A549 (cell line): ENCODE measurements at regions not wholly inside any gene's neighbourhood (a gene's known extent, or its start where the extent isn't known, plus 50 kb on each side); places are given as distances from the start of the nearest gene placed in this dataset.

Experiments used
- ATAC-seq, 2 experiments: fragments of 200-7000 bp in 1 of 2; fragments of >200 bp in 1 of 2; cut with Nextera tagmentation in 1 of 2; cut with Tn5 transposase in 1 of 2; 3 replicates each; pipeline versions ENCODE4 v1.8.0 to v1.9.1; 2018 to 2020; ENCODE audit warnings: mild to moderate bottlenecking in 1 of 2, moderate library complexity in 1 of 2
- CTCF ChIA-PET: fragments of 300-600 bp; sonication (Branson Sonifier 250); formaldehyde crosslinking; extraction: SDS; loops from one replicate; lab custom pipeline; 2021; ENCODE audit warnings: antibody characterized with exemption, inconsistent platforms; lab: Yijun Ruan, JAX
- POLR2A ChIA-PET: fragments of 350-600 bp; formaldehyde crosslinking; extraction: SDS; loops from one replicate; lab custom pipeline; 2021; ENCODE audit warnings: antibody characterized with exemption, inconsistent platforms; lab: Yijun Ruan, JAX
- DNase-seq, 2 experiments: peaks; one replicate each; pipeline versions ENCODE4 v3.0.0 to v3.0.0-alpha.2; 2011 to 2016; ENCODE audit warnings: low read depth in 1 of 2, low spot score in 1 of 2
- FAIRE-seq: peaks from 2 replicates; lab custom pipeline; 2011; peaks lifted over from hg19 to GRCh38; lab: Jason Lieb, UNC
- H3K27ac ChIP-seq, 2 experiments: fragments of >200 bp; sonication (Bioruptor Twin); formaldehyde crosslinking; 3 replicates each; pipeline ENCODE4 v1.5.1; 2016 to 2017
- H3K4me1 ChIP-seq: fragments of >200 bp; sonication (Bioruptor Twin); formaldehyde crosslinking; 3 replicates; pipeline ENCODE4 v1.6.1; 2016
- H3K4me2 ChIP-seq: fragments of >200 bp; sonication (Bioruptor Twin); formaldehyde crosslinking; 3 replicates; pipeline ENCODE4 v1.6.1; 2016
- H3K4me3 ChIP-seq: fragments of >200 bp; sonication (Bioruptor Twin); formaldehyde crosslinking; 3 replicates; pipeline ENCODE4 v1.5.1; 2016
- H3K9me3 ChIP-seq: fragments of >200 bp; sonication (Bioruptor Twin); formaldehyde crosslinking; 3 replicates; pipeline ENCODE4 v1.6.1; 2016
- CBX2 ChIP-seq: fragments of 200-600 bp; sonication (generic); IDR thresholded peaks from 2 replicates; pipeline ENCODE4 v1.6.1; 2016; ENCODE audit warnings: low read depth, mild to moderate bottlenecking, borderline replicate concordance
- CEBPB ChIP-seq, 2 experiments: fragments of >200 bp in 1 of 2; sonication (Bioruptor Twin) in 1 of 2; formaldehyde crosslinking in 1 of 2; IDR thresholded peaks; 2 replicates each; pipeline ENCODE4 v1.6.1; 2012 to 2016
- CHD2 ChIP-seq: fragments of 150-350 bp; IDR thresholded peaks from 2 replicates; pipeline ENCODE4 v1.6.1; 2014; ENCODE audit warnings: low read length; ENCODE audit not compliant: partially characterized antibody
- CHD4 ChIP-seq: fragments of 200-600 bp; sonication (generic); IDR thresholded peaks from 2 replicates; pipeline ENCODE4 v1.6.1; 2016; ENCODE audit warnings: antibody characterized with exemption, mild to moderate bottlenecking, borderline replicate concordance
- EHF ChIP-seq: fragments of 250-450 bp; sonication (Bioruptor Pico); IDR thresholded peaks from 2 replicates; pipeline ENCODE4 v1.5.0; 2020; ENCODE audit warnings: mild to moderate bottlenecking
- EP300 ChIP-seq, 2 experiments: fragments of >200 bp; sonication (Bioruptor Twin); formaldehyde crosslinking; IDR thresholded peaks; 2 replicates in 1 of 2; 3 replicates in 1 of 2; pipeline ENCODE4 v1.6.1; 2016 to 2017
- ESRRA ChIP-seq: fragments of 150-350 bp; IDR thresholded peaks from 2 replicates; pipeline ENCODE4 v1.6.1; 2014; ENCODE audit warnings: mild to moderate bottlenecking, low read length, borderline replicate concordance
- HEYL ChIP-seq: fragments of 250-450 bp; sonication (Bioruptor Pico); IDR thresholded peaks from 2 replicates; pipeline ENCODE4 v1.8.0; 2021; ENCODE audit warnings: mild to moderate bottlenecking, moderate library complexity
- HOXB13 ChIP-seq: fragments of 250-450 bp; sonication (Bioruptor Pico); IDR thresholded peaks from 2 replicates; pipeline ENCODE4 v1.5.0; 2020; ENCODE audit warnings: low read depth, mild to moderate bottlenecking, moderate library complexity
- HOXB5 ChIP-seq: fragments of 250-450 bp; sonication (Bioruptor Pico); IDR thresholded peaks from 2 replicates; pipeline ENCODE4 v1.5.0; 2020; ENCODE audit warnings: mild to moderate bottlenecking, moderate library complexity
- JUN ChIP-seq, 2 experiments: fragments of >200 bp; sonication (Bioruptor Twin); formaldehyde crosslinking; IDR thresholded peaks; 2 replicates in 1 of 2; 3 replicates in 1 of 2; pipeline ENCODE4 v1.6.1; 2016 to 2017
- JUNB ChIP-seq: fragments of >200 bp; sonication (Bioruptor Twin); formaldehyde crosslinking; IDR thresholded peaks from 2 replicates; pipeline ENCODE4 v1.6.1; 2016
- KDM1A ChIP-seq: fragments of 200-600 bp; sonication (generic); IDR thresholded peaks from 2 replicates; pipeline ENCODE4 v1.6.1; 2016; ENCODE audit warnings: low read depth, mild to moderate bottlenecking
- KDM5A ChIP-seq: fragments of 200-600 bp; sonication (generic); IDR thresholded peaks from 2 replicates; pipeline ENCODE4 v1.6.1; 2016; ENCODE audit warnings: antibody characterized with exemption, mild to moderate bottlenecking
- MAFK ChIP-seq: fragments of 450-650 bp; IDR thresholded peaks from 2 replicates; pipeline ENCODE4 v1.6.1; 2014; ENCODE audit not compliant: partially characterized antibody
- MAZ ChIP-seq: fragments of 150-350 bp; IDR thresholded peaks from 2 replicates; pipeline ENCODE4 v1.6.1; 2014; ENCODE audit warnings: antibody characterized with exemption, low read depth, low read length, borderline replicate concordance
- NPAS2 ChIP-seq: fragments of 250-450 bp; sonication (Bioruptor Pico); IDR thresholded peaks from 2 replicates; pipeline ENCODE4 v1.8.0; 2022; ENCODE audit warnings: mild to moderate bottlenecking, moderate library complexity, borderline replicate concordance
- NR3C1 ChIP-seq: fragments of >200 bp; sonication (Bioruptor Twin); formaldehyde crosslinking; IDR thresholded peaks from 3 replicates; pipeline ENCODE4 v1.6.1; 2017
- PHF8 ChIP-seq: fragments of 200-600 bp; sonication (generic); IDR thresholded peaks from 2 replicates; pipeline ENCODE4 v1.6.1; 2016; ENCODE audit warnings: low read depth, mild to moderate bottlenecking, antibody characterized with exemption, moderate library complexity, borderline replicate concordance
- POLR2A ChIP-seq: IDR thresholded peaks from 2 replicates; pipeline ENCODE4 v1.6.1; 2012; ENCODE audit warnings: mild to moderate bottlenecking, low read length
- POLR2AphosphoS2 ChIP-seq: conservative IDR thresholded peaks from 2 replicates; pipeline ENCODE4 v1.6.1; 2012; ENCODE audit warnings: low read length, improper control_type of control experiment, inconsistent platforms
- RARB ChIP-seq: fragments of 250-450 bp; sonication (Bioruptor Pico); IDR thresholded peaks from 2 replicates; pipeline ENCODE4 v1.8.0; 2021; ENCODE audit warnings: mild to moderate bottlenecking, moderate library complexity
- RCOR1 ChIP-seq: fragments of 150-350 bp; IDR thresholded peaks from 2 replicates; pipeline ENCODE4 v1.6.1; 2014; ENCODE audit warnings: antibody characterized with exemption, low read length, low read depth
- RFX5 ChIP-seq: fragments of 450-650 bp; IDR thresholded peaks from 2 replicates; pipeline ENCODE4 v1.7.1; 2014; ENCODE audit warnings: antibody characterized with exemption, mild to moderate bottlenecking, moderate library complexity
- SMC3 ChIP-seq: fragments of >200 bp; sonication (Bioruptor Twin); formaldehyde crosslinking; IDR thresholded peaks from 3 replicates; pipeline ENCODE4 v1.6.1; 2018; ENCODE audit warnings: inconsistent platforms
- TP53 ChIP-seq: fragments of 250-450 bp; sonication (Bioruptor Pico); IDR thresholded peaks from 2 replicates; pipeline ENCODE4 v1.5.0; 2021; ENCODE audit warnings: mild to moderate bottlenecking, moderate library complexity
- ZC3H11A ChIP-seq: fragments of 450-650 bp; IDR thresholded peaks from 2 replicates; pipeline ENCODE4 v1.6.1; 2014; ENCODE audit warnings: antibody characterized with exemption, mild to moderate bottlenecking
- WGBS: methylation state at CpG from one replicate; pipeline ENCODE4 v1.1.6; 2017; ENCODE audit errors: missing lambda C conversion rate; 5-methylcytosine and 5-hydroxymethylcytosine counted together
- TF ChIP-seq, protein P1 (sequence below): fragments of >200 bp; sonication (Bioruptor Twin); formaldehyde crosslinking; IDR thresholded peaks from 2 replicates; pipeline ENCODE4 v1.6.1; 2016
- TF ChIP-seq, protein P2 (sequence below): IDR thresholded peaks from 2 replicates; pipeline ENCODE4 v1.6.1; 2012; ENCODE audit warnings: low read depth, borderline replicate concordance
- TF ChIP-seq, protein P3 (sequence below): fragments of 450-650 bp; IDR thresholded peaks from 2 replicates; pipeline ENCODE4 v1.6.1; 2014; ENCODE audit warnings: antibody characterized with exemption

DNA sequence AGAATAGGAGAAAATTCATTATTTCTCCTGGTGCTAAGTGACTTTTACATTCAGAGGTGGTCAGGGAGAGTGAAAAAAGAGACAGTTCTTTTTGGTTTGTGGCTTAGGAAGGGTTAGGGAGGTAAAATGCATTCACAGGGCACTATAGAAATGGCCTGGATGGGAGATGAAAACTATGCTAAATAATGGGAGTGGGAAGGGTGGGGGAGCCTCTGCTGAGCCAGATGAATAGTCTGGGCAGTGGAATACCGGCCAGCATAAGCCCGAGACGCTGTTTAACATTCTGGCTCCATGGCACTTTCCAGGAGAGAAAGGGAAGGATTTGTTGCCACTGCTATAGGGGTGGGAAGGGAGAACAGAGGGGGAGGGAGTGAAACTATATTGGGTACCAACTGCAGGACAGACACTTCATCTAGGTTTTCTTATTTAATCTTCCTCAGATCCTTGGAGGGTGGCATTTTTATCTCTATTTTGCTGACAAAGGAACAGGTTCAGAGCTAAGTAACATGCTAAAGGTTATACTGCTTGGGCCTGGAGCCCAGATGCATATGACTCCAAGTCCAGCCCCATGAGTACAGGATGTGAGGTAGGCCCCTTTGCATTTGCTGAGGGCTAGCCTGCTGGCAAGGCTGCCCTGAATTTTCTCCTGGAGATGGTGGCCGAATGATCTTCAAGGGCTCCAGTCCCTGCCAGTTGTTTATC is 372.4 kb downstream of the CCSER2 start:
- no peak overlapping the region for H3K4me2 ChIP-seq
- POLR2A ChIA-PET = no interaction called here
- H3K27ac ChIP-seq = no peak overlapping the region
- CTCF ChIA-PET = interaction anchor here (1.0 to 1.9 kb wide), 2 partner anchors 88 to 161 kb away, joined by 4 to 5 read pairs; no protein-coding TSS in a partner anchor
- 0% methylated on average over 4 of the region's 4 CpGs for WGBS
- no peaks in the 10 kb centered on the region for H3K4me1 ChIP-seq
- FAIRE-seq = no peak
- TF ChIP-seq JUN (IDR thresholded peaks at IDR 0.05) = no peak
- no peak for TF ChIP-seq MAFK
- TF ChIP-seq, protein P1, sequence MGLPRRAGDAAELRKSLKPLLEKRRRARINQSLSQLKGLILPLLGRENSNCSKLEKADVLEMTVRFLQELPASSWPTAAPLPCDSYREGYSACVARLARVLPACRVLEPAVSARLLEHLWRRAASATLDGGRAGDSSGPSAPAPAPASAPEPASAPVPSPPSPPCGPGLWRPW = no peak
- TF ChIP-seq NR3C1 = no peak
- TF ChIP-seq JUNB = no peak
- TF ChIP-seq CHD2 = no peak
- no peak for TF ChIP-seq ESRRA
- TF ChIP-seq, protein P2, sequence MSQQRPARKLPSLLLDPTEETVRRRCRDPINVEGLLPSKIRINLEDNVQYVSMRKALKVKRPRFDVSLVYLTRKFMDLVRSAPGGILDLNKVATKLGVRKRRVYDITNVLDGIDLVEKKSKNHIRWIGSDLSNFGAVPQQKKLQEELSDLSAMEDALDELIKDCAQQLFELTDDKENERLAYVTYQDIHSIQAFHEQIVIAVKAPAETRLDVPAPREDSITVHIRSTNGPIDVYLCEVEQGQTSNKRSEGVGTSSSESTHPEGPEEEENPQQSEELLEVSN = no peak
- no peak for TF ChIP-seq RARB (CRISPR knock-in tag)
- no peak for TF ChIP-seq HOXB5 (CRISPR knock-in tag)
- TF ChIP-seq HEYL = no peak
- TF ChIP-seq, all 56 proteins: peak for 0
- ATAC-seq (no peak), DNase-seq (no peak)
- no peak overlapping the region for H3K4me3 ChIP-seq
- no peaks in the 10 kb centered on the region for H3K9me3 ChIP-seq

DNA sequence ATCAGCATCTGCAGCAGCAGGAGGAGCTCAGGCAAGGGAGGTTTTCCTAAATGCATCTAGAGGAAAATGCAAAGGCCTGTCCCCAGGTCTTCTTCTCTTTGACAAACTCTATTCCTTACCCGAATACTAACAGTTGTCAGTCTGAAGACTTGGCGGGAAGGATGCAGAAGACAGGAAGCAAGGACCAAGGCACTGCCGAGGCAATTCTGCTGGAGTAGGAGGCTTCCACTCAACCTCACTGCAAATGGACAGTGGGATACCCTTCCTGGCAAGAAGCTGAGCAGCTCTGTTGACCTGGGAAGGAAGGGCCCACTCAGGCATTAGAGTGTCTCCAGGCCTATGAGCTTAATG is 373.0 kb downstream of the CCSER2 start:
- 27% methylated on average over 3 of the region's 3 CpGs for WGBS
- no peak for ATAC-seq
- Histone ChIP-seq H3K4me2 (no peak overlapping the region), H3K27ac (no peak overlapping the region), H3K4me3 (no peak overlapping the region), H3K9me3 (no peaks in the 10 kb centered on the region), H3K4me1 (no peaks in the 10 kb centered on the region)
- POLR2A ChIA-PET = no interaction called here
- CTCF ChIA-PET = interaction anchor here (0.9 to 1.9 kb wide), 3 partner anchors 28 to 161 kb away, joined by 3 to 5 read pairs (median 4); no protein-coding TSS in a partner anchor
- TF ChIP-seq MAZ (no peak), POLR2A (no peak), EHF (no peak), TP53 (CRISPR knock-in tag) (no peak), POLR2AphosphoS2 (no peak), CBX2 (no peak), KDM1A (no peak), EP300 (IDR thresholded peaks at IDR 0.05) (no peak), HOXB13 (no peak), CEBPB (IDR thresholded peaks at IDR 0.05) (no peak), KDM5A (no peak), SMC3 (no peak), NR3C1 (no peak)
- TF ChIP-seq, protein P3, sequence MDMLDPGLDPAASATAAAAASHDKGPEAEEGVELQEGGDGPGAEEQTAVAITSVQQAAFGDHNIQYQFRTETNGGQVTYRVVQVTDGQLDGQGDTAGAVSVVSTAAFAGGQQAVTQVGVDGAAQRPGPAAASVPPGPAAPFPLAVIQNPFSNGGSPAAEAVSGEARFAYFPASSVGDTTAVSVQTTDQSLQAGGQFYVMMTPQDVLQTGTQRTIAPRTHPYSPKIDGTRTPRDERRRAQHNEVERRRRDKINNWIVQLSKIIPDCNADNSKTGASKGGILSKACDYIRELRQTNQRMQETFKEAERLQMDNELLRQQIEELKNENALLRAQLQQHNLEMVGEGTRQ = no peak
- FAIRE-seq = no peak
- no peak for DNase-seq

DNA sequence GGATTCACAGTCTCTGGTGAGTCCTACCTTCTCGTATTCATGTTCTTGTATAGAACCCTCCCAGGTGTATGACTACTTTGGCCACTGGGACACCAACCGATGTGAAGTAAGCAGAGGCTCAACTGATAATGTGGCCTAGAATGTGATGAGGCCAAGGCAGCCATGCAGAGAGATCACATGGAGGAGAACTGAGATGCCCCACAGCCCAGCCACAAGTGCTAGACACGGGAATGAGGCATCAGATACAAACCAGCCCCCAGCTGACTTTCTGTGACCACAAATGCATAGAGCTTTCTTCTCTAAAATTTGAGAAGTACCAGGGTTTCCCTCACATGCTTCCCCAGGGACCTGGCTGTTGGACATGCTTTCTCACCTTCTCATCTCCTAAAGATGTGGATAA is 375.7 kb downstream of the CCSER2 start:
- DNase-seq (no peak), ATAC-seq (no peak), FAIRE-seq (no peak)
- POLR2A ChIA-PET = no interaction called here
- no peak overlapping the region for H3K4me2 ChIP-seq
- H3K27ac ChIP-seq = no peak overlapping the region
- 38% methylated on average over 2 of the region's 3 CpGs for WGBS
- H3K4me1 ChIP-seq = no peaks in the 10 kb centered on the region
- no peak overlapping the region for H3K4me3 ChIP-seq
- no peaks in the 10 kb centered on the region for H3K9me3 ChIP-seq
- CTCF ChIA-PET = no interaction called here
- no peak for TF ChIP-seq PHF8
- no peak for TF ChIP-seq ZC3H11A
- TF ChIP-seq, protein P3 = no peak
- no peak for TF ChIP-seq CHD4
- TF ChIP-seq, protein P2 = no peak
- TF ChIP-seq HEYL = no peak
- no peak for TF ChIP-seq MAFK
- no peak for TF ChIP-seq ESRRA
- TF ChIP-seq JUN (IDR thresholded peaks at IDR 0.05) = no peak
- TF ChIP-seq SMC3 = no peak
- no peak for TF ChIP-seq RFX5
- no peak for TF ChIP-seq POLR2A
- TF ChIP-seq MAZ = no peak
- no peak for TF ChIP-seq RCOR1
- no peak for TF ChIP-seq NPAS2 (CRISPR knock-in tag)
- TF ChIP-seq, protein P1 = no peak
